Glomerular visceral epithelial cell (primary cell): ENCODE measurements at regions not wholly inside any gene's neighbourhood (a gene's known extent, or its start where the extent isn't known, plus 50 kb on each side); places are given as distances from the start of the nearest gene placed in this dataset.
"Not testable (repeated sequence)": the region's sequence is repeated elsewhere in the genome, so short reads cannot be mapped to it uniquely, and the experiment has no call there.

Source experiments
- DNase-seq: peaks from one replicate; pipeline ENCODE4 v3.0.0-alpha.2; 2016; ENCODE audit errors: extremely low spot score

DNA sequence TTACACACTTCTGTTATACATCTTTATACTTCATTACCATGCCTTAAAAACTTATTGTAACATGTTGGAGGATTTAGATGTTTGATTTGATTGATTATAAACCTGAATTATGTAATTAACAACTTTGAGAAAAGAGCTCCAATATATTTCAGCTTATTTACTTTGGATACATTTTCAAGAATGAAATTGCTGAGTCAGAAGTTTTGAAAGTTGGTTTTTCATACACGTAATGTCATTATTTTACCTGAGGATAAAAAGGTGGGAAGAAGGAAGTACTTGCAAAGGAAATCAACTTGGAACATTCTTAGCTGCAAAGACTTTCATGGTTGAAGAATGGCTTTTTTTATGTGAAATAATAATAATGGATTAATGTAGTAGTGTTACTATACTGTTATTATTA is 677.2 kb downstream of the FAM181B start:
- no peak for DNase-seq

DNA sequence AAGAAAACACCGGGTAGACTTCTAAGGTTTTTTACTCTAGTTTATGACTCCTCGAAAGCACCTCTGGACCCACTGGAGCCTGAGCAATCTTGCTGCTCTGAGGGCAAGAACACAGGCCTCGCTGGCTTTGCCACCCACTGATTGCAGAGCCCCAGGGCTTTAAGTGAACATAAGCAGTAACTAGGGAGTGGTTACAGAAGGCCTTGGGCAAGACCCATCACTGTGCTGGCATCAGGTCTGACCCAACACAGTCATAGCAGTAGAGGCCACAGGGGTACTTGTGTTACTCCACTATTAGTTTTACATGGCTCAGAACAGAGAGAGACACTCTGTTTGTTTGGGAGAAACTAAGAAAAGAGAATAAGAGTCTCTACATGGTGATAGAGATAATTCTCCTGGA is 684.5 kb downstream of the FAM181B start:
- DNase-seq: no peak

DNA sequence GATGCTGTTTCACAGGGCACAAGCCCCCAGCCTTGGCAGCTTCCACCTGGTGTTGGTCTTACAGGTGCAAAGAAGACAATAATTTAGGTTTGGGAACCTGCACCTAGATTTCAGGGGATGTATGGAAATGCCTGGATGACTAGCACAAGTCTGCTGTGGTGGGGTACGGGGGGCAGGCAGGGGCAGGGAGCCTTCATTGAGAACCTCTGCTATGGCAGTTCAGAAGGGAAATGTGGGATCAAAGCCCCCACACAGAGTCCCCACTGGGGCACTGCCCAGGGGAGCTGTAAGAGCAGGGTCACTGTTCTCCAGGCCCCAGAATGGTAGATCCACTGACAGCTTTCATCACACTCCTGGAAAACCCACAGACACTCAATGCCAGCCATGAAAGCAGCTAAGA is 686.5 kb downstream of the FAM181B start:
- no peak for DNase-seq

DNA sequence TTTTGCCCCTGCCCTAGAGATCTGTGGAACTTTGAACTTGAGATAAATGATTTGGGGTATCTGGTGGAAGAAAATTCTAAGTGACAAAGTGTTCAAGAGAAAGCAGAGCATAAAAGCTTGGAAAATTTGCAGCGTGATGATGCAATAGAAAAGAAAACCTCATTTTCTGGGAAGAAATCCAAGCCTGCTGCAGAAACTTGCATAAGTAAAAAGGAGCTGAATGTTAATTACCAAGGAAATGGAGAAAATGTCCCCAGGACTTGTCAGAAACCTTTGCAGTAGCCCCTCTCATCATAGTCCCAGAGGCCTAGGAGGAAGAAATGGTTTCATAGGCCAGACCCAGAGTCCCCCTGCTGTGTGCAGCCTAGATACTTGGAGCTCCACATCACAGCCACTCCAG is 686.9 kb downstream of the FAM181B start:
- DNase-seq: no peak

DNA sequence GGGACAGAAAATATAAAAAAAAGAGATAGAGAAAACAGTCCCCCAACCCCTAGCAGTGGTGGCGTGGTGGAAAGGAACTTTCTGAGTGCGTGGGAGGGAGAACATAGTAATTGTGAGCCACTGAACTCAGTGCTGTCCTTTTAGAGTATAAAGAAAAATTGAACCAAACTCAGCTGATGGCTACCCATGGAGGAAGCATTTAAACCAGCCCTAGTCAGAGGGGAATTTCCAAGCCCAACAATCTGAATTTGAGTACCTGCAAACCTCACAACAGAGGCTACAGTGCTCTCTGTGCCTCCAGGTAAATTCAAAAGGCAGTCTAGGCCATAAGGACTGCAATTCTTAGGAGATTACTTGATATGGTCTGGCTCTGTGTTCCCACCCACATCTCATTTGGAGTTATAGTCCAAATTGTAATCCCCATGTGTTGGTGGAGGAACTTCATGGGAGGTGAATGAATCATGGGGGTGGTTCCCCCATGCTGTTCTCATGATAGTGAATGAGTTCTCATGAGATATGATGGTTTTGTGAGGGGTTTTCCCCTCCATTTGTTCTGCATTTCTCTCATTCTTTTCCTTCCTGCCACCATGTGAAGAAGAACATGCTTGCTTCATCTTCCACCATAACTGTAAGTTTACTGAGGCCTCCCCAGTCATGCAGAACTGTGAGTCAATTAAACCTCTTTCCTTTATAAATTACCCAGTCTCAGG is 687.8 kb downstream of the FAM181B start:
- DNase-seq: no peak

DNA sequence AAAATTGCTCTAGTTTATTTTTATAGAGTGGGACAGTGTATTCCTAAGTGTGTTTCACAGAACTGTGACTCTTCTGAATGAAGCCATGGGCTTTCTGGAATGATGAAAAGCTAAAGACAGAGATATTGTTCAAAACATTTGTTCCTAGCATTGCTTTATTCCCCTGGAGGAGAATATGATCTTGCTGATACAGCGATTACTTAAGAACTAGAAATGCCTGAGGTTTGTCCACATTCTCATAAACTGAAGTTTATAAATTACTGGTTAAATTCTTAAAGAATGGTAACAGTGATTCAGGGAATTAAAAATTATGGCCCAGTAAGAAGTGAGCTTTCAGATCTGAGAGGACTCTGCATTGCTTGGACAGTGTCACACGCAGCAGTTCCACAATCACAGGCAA is 690.3 kb downstream of the FAM181B start:
- DNase-seq: no peak

DNA sequence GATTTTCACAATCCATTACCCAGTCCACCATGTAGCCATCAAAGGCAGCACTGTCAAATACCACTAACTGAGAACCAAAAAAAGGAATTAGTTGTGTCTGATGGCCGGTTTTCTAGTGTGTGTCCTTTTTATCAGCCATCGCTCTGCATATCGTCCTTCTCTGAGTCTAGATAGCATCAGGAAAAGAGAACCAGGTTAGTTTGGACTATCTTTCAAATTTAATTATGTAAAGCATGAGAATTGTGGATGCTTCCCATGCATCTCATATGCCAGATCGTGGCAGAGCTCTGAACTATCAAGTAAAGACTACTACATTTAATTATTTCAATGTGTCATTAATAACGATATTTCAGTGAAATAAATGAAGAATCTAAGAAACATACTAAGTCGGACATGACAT is 691.9 kb downstream of the FAM181B start:
- DNase-seq: no peak

DNA sequence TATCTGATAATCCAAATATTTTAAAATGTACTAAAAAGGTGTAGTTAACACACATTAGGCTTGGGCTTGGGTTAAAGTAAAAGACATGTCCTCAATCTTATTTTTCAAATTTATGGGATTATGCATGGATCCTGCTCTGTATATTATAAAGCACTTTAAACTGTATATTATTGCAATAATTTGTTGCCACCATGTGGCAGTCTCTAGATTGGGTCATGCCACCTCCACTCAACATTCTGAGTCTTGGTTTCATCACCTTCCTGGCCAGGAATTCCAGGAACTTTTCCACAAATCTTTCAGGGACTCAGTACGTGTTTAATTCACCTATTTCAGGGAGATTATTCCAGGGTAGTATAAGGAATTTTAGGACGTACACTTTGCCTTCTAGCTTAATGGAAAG is 695.5 kb downstream of the FAM181B start:
- DNase-seq: no peak

DNA sequence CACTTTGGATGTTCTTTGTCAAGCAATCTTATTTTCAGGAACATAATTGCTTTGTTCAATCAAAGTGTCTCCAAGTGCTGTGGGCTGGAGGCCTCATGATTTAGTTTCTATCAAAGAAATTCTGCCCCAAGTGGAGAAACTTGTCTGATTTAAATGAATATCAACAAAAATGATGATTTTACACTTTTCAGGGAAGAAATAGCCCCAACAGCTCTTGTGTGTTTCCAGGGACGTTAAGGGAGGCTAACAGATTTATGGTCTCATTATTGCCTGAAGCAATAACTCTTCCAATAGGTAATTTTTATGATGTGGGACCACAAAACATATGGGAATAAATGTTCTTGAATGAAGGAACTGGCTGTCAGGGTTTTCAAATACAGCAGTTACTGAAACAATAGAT is 699.1 kb downstream of the FAM181B start:
- no peak for DNase-seq

DNA sequence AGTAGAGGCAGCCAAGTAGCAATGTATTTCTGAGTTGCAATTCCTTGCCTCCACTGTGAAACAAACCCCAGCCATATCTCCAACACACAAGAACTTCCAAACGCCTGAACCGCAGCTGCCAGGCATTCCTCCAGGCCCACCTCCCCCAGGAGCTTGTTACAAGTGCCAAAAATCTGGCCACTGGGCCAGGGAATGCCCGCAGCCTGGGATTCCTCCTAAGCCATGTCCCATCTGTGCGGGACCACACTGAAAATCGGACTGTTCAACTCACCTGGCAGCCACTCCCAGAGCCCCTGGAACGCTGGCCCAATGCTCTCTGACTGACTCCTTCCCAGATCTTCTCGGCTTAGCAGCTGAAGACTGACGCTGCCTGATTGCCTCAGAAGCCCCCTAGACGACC is 706.3 kb downstream of the FAM181B start:
- DNase-seq: not testable (repeated sequence)

DNA sequence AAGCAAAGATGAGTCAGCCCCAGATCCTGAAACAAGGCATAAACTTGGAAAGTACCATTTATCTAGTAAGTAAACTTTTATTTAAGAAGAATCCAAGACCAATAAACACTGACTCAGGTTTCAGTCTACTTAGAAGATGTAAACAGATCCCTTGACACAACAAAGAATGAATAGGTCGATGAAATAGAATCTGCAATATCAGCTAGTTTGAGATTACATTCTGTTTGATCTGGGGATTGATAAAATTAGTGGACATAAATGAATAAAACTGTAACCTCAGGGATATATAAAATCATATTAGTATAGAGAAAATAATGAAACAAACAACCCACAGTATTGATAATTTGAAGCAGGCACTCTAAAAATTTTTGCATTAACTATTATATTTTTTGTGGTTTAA is 708.9 kb downstream of the FAM181B start:
- DNase-seq: no peak

DNA sequence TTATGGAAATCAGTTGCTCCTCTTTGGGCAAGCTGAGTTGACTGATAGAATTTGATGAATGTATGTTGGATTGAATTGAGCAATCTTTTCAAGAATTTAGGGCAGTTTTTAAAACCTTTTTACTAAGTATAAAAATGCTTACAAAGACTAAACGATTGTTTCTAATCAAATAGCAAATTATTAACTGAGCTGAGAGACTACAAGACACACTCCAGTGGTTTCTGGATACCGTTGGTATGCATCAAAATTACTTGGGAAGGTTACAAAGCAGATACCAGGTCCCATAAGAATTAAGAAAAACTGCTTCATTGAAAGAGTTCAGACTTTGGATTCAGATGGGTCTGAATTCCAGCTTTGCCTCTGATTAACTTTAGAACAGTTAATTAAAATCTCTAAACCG is 721.4 kb downstream of the FAM181B start:
- no peak for DNase-seq

DNA sequence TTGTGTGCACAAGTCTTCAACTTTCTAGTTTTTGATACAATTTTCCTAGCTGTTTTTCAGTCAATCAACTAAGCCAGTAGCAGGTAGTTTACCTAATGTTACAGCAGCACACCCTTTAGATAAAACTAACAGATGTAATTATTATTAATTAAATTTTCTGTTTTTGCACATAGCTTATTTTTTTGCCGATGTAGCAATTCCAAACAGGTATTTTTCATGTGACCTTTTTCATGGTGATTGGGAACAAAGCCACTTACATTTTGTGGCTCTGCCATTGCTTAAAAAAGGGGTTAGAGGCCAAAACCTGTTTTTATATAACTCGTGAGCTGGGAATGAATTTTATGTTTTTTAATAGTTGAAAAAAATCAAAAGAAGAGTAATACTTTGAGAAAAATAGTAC is 724.5 kb downstream of the FAM181B start:
- no peak for DNase-seq

DNA sequence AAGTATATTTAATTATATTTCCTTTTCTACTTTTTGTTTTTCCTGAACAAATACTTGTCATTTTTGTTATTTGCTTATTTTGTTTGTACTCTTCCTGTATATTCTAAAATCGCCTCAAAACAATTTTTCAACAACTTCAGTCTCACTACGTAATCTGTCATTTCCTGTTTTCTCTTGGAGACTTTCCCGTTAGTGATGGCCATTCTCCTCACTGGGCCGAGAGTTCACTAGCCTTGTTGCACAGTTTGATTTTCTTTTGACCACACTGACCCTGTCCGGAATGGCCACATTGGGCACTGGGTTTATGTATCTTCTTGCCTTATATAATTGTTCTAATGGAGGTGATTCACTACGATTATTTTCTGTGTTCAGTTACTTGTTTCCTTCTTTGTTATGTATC is 726.1 kb downstream of the FAM181B start:
- DNase-seq: no peak

DNA sequence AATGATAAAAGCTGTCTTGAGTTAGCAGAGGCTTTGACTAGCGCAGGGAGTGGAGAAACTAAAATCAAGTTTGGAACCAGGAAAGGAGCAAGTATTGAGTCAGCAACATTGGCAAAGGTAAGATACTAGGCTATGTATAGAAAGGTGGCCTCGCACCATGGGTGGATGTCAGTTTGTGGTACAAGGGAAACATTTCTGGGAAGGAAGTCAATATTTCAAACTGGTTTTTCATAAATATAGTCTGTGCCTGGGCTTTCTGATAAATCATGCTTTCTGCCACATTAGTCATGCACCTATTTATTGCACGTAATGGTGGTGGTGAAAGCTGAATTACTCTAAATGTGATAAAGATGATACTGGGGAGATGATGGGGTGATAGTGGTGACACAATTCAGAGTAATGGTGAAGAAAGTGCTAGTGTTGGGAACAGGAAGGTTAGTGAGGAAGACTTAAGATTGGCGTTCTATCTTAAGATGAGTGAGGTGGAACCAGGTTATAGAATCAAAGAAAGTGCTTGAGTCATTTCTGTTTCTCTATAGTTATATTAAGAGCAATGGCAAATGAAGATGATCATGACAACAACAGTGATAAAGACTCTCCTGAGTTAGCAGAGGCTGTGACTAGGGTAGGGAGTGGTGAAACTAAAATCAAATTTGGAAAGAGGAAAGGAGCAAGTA is 729.0 kb downstream of the FAM181B start:
- no peak for DNase-seq

DNA sequence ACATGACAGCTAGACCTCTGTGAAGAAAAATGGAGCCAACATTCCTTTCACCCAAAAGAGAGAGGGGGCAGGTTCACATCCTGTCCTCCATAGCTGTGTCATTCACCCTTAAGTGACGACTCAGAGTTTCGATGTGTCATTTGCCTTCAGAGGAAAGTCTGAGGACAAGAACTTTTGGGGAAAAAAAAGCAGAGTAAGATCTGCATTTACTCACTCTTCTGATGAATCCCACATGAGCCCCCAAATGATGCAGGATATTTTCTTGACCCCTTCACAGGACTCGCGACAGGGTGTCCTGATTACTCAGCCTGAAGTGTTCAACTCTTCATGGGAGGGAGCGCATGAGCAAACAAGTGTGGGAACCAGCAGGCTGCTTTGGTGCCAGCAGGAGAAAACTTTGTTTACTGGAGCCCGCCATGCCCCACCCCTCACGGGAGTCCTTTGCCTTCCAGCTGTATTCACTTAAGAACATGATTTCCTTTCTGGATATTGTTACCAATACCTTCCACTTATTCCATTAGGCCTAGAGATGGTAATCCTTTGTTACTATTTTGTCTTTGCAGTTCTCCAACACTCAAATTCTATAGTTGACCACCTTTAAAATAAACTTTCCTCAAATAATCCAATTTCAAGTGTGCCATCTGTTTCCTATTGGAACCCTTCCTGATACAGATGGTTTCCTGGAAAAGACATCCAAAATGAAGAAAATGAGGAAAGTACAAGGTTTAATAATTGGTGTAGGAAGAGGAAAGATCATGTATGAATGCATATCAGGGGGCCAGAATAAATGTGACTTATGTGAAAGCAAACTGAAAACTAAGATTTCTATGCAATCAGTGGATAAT is 729.8 kb downstream of the FAM181B start:
- DNase-seq: no peak

DNA sequence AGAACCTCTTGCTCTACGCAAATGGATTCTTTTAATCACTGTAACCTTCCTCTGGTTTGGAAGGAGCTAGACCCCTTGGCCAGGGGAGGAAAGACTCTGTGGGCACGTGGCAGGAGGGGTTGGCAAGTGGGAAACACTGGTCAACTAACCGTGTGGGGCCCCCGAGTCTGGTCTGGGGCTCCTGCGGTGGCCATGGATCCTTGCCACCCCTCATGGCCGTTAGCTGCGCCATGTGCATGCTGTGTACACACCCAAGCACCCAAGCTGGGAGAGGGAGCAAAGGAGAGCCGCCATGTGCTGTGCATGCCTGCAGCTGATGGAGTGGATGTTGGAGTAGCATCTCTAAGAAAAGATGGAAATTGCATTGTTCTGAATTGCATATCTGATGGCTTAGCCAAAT is 730.6 kb downstream of the FAM181B start:
- no peak for DNase-seq

DNA sequence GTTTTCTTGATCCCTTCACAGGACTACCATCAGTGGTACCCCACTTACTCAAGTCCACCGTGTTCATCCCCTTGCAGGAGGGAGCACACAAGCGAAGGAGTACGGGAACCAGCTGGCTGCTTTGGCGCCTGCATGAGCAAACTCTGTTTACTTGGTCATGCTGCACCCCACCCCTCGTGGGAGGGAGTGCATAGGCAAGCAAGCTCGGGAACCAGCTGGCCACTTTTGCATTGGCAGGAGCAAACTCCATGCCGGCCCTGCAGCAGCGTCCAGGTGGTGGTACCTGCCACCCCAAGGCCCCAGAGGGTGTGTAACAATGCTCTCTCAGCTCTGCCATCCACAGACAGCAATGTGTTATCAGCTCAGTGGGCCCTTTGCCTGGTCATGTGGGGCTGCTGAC is 737.8 kb downstream of the FAM181B start:
- DNase-seq: no peak

DNA sequence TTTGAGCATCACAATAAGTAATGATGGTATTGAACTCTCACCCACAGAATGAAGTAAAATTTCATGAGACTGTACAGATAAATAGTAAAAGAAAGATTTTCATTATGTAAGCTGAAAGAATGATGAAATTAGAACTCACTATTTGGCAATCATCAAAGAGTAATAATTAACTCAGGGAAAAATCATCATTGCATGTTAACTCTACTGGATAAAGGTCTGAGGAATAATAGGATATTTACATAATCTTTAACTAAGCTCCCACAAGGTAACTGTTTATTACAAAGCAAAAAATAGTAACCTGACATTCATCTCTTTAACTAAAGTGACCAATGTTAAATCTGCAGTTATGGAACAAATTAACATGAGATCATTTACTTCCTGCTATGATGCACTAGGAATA is 739.9 kb downstream of the FAM181B start:
- DNase-seq: no peak

DNA sequence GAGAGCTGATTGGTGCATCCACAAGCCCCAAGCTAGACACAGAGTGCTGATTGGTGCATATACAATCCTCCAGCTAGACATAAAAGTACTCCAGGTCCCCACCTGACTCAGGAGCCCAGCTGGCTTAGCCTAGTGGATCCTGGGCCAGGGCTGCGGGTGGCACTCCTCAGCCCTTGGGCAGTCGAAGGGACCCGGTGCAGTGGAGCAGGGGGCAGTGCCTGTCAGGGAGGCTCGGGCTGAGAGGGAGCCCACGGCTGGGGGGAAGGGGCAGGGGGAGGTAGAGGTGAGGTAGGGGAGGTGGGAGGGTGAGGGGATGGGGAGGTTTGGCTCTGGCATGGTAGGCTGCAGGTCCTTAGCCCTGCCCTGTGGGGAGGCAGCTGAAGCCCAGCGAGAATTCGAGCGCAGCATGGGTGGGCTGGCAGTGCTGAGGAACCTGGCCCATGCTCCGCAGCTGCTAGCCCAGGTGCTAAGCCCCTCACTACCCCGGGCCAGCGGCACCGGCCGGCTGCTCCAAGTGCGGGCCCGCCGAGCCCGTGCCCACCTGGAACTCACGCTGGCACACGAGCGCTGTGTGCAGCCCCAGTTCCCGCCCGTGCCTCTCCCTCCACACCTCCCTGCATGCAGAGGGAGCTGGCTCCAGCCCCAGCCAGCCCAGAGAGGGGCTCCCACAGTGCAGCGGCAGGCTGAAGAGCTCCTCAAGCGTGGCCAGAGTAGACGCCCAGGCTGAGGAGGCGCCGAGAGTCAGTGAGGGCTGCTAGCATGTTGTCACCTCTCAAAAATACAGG is 742.8 kb downstream of the FAM181B start:
- no peak for DNase-seq

DNA sequence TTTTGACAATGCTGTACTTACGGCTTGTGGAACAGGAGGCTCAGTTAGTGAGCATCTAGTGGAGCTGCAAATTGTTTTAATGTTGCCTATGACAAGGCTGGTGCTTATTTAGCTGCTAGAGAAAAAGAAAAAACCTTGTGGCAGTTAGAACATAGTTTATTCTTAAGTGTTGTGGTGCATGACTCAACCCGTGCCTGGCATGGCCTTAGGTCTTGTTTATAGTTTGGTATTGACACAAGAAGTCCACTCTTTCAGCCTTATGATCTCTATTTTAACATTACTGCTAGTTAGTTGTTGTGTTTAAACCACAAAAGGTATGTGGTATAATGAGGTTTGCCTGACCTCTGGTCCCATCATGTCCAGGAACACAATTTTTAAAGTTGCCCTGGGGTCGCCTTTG is 744.6 kb downstream of the FAM181B start:
- DNase-seq: no peak

DNA sequence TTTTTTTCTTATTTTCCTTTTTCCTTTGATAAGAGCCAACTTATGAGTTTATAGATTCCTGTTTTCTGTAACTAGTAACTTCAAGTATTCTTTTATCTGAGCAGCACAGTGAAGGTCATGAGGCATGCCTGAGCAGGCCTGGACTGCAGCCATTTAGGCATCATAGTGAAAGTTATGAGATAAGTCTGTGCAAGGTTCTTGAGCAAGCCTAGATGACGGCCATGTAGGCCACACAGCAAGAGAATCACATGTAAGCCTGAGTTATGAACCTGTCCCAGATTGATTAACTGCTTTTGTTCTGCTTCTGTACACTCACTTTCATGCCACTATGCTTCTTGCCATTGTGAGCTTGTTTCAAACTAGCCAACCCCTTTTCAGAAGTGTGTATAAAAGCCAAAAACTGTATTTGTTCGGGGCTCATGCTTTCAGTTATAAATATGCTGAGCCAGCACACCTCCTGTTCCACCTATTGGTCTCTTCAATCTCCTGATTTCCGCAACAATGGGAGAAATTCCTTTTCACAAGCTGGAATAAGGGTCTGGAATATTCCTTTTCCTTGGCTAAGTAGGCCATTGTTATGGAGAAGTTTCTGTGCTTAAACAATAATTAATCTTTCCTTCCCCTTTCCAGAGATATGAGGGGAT is 745.7 kb downstream of the FAM181B start:
- no peak for DNase-seq
